IPS-18a (cell line): ENCODE measurements at regions not wholly inside any gene's neighbourhood (a gene's known extent, or its start where the extent isn't known, plus 50 kb on each side); places are given as distances from the start of the nearest gene placed in this dataset.

ENCODE experiments used
- H3K27ac ChIP-seq: one replicate; pipeline ENCODE4 v1.5.1; 2013; ENCODE audit warnings: low read length
- H3K27me3 ChIP-seq: one replicate; pipeline ENCODE4 v1.6.1; 2013; ENCODE audit warnings: mild to moderate bottlenecking, low read length; ENCODE audit not compliant: control insufficient read depth, insufficient read depth
- H3K36me3 ChIP-seq: one replicate; pipeline ENCODE4 v1.6.1; 2013; ENCODE audit warnings: low read depth, low read length; ENCODE audit not compliant: control insufficient read depth
- H3K4me1 ChIP-seq: one replicate; pipeline ENCODE4 v1.6.1; 2013; ENCODE audit warnings: low read depth, low read length; ENCODE audit not compliant: control insufficient read depth
- H3K4me3 ChIP-seq: one replicate; pipeline ENCODE4 v1.5.1; 2013; ENCODE audit warnings: low read length
- H3K9ac ChIP-seq: one replicate; pipeline ENCODE4 v1.6.1; 2013; ENCODE audit warnings: mild to moderate bottlenecking, low read length, moderate library complexity
- H3K9me3 ChIP-seq: one replicate; pipeline ENCODE4 v1.6.1; 2013; ENCODE audit warnings: low read depth, low read length; ENCODE audit not compliant: control insufficient read depth

DNA sequence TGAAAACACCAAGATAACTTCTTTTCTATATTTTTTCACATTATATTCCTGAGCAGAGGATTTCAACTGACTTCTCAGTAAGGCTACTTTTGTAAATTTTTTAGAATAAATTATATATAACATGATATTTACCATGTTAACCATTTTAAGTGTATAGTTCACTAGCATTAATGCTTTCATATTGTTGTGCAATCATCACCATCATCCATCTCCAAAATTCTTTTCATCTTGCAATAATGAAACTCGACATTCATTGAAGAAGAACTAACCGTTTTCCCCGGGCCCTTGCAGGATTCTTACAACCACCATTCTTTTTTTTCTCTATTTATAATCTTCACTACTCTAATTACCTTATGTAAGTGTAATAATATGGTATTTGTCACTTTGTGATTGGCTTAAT lies 1036.1 kb downstream of the LRFN5 start:
- H3K9ac ChIP-seq, result no peak overlapping the region
- no peak overlapping the region for H3K27ac ChIP-seq
- no peaks in the 10 kb centered on the region for H3K36me3 ChIP-seq
- H3K4me1 ChIP-seq, result no peaks in the 10 kb centered on the region
- no peak overlapping the region for H3K4me3 ChIP-seq
- H3K27me3 ChIP-seq, result no peaks in the 10 kb centered on the region
- H3K9me3 ChIP-seq, result no peaks in the 10 kb centered on the region

DNA sequence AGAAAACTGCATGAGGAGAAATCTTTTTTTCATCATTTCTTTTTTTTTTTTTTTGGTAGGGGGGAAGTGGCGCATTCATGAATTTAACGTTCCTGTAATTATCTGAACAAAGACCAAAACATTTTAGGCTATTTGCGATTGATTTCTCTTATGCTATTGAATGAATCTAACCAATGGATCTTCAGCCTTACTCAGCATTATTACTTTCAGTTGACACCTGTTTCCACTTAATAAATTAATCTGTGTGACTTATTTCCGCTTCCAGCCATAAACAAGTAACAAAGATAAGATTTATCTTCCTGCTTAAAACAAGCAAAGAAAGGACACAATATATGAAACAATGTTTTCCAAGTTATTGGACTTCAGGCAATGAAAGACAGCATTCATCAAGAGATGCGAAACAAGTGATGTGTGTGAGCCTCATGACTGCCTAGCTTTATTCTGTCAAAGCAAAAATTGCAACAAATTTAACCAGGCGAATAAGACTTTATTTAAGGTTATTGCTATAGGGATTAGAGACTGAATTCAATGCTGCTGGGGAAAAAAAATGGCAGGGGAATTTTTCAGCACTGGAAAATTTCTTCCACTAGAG lies 1026.9 kb downstream of the LRFN5 start:
- H3K4me1 ChIP-seq, result no peaks in the 10 kb centered on the region

DNA sequence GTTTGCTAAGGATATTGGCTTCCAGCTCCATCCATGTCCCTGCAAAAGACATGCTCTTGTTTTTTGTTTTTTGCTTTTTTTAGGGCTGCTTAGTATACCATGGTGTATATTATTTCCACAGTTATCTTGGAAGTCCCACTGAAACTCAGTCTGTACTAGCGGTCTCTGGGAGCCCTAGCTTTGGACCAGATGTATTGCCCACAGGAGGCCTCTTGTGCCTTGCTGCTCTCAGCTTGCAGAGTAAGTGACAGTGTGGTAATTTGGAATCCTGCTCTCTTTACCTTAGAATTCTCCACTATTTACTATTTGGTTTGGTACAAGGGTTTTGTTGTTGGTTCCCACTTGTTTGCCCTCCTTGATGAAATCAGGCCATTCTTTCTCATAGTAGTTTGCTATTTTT lies 1022.9 kb downstream of the LRFN5 start:
- H3K4me3 ChIP-seq, result no peak overlapping the region
- H3K27me3 ChIP-seq, result peaks cover 5% of the 10 kb centered on the region
- no peaks in the 10 kb centered on the region for H3K9me3 ChIP-seq
- H3K27ac ChIP-seq, result no peak overlapping the region
- peaks cover 3% of the 10 kb centered on the region for H3K4me1 ChIP-seq
- H3K36me3 ChIP-seq, result no peaks in the 10 kb centered on the region
- H3K9ac ChIP-seq, result no peak overlapping the region

More for the DNA sequence above, 1026.9 kb downstream of the LRFN5 start:
- Histone ChIP-seq H3K27me3 (no peaks in the 10 kb centered on the region), H3K36me3 (no peaks in the 10 kb centered on the region), H3K27ac (no peak overlapping the region), H3K4me3 (no peak overlapping the region), H3K9ac (no peak overlapping the region), H3K9me3 (no peaks in the 10 kb centered on the region)

DNA sequence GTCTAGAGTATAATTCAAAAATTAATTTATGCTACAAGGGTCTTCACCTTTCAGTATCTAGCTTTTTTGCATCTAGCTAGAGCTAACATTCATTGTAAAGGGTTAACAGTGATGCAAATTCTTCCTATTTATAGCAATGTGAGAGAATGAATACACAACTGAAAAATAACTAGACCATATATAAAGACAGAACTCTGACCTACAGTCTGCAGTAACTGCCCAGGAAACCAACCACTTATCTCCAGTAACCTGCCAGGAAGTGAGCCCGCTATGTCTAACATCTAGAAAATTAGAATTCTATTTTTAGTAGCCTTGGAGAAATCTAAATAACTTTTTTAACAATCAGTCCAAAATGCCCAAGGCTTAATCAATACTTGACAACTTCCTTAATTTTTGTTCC lies 1021.9 kb downstream of the LRFN5 start:
- Histone ChIP-seq H3K9ac (no peak overlapping the region), H3K4me3 (no peak overlapping the region), H3K27ac (no peak overlapping the region), H3K9me3 (no peaks in the 10 kb centered on the region), H3K27me3 (peaks cover 5% of the 10 kb centered on the region), H3K4me1 (peaks cover 3% of the 10 kb centered on the region), H3K36me3 (no peaks in the 10 kb centered on the region)

DNA sequence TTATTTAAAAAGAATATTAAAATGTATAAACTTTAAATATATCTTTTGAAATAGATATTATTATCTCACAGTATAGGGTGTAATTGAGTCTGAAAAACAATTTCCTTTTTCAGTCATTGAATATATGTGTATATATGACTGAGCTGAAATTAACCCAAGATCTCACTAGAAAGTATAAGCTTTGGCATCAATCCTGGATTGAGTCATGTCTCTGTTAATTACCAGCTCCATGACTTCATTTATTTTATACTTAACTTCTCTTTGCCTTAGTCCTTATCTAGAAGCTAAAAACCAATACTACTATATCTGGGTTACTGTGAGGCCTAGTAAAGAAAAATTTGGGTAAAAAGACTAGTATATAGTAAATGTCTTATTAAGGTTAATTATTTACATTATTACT lies 1020.3 kb downstream of the LRFN5 start:
- H3K27me3 ChIP-seq, result peaks cover 5% of the 10 kb centered on the region
- peaks cover 3% of the 10 kb centered on the region for H3K4me1 ChIP-seq
- H3K9me3 ChIP-seq, result no peaks in the 10 kb centered on the region
- no peak overlapping the region for H3K27ac ChIP-seq
- H3K4me3 ChIP-seq, result no peak overlapping the region
- no peak overlapping the region for H3K9ac ChIP-seq
- H3K36me3 ChIP-seq, result no peaks in the 10 kb centered on the region

DNA sequence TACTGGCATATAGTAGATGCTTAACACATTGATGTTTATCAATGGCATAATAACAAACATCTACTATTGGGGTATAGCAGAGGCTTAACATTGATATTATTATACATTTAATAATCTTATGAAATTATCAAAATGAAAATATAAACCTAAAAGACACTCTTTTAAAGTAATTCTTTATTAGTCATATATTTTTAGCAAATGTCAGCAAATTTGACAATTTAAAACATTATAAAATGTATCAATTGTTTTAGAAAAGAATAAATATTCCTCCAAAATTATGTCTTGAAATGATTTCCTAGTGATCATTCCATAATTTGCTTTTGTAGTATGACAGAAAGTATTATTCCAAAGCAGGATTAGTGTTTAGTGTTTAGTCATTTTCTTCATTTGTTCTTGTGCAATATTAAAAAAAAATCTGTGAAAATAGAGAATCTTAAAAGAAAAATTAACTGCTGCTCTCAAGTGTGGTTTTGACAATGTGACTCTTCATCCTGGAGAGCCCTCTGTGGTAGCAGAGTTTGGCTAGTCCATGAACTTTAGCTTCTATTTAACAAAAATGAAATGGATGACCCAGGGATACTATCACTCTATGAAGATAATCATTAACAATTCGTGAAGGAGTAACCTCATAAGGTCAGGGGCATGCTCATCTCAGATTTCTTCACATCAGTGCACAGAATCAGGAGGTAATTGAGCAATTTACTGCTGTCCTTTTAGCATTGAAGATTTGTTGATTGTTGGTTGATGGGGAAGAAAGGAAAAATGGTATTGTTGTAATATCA lies 1018.5 kb downstream of the LRFN5 start:
- peaks cover 5% of the 10 kb centered on the region for H3K27me3 ChIP-seq
- no peaks in the 10 kb centered on the region for H3K9me3 ChIP-seq
- H3K27ac ChIP-seq, result no peak overlapping the region
- H3K9ac ChIP-seq, result no peak overlapping the region
- H3K4me3 ChIP-seq, result no peak overlapping the region
- H3K36me3 ChIP-seq, result no peaks in the 10 kb centered on the region
- H3K4me1 ChIP-seq, result peaks cover 3% of the 10 kb centered on the region

DNA sequence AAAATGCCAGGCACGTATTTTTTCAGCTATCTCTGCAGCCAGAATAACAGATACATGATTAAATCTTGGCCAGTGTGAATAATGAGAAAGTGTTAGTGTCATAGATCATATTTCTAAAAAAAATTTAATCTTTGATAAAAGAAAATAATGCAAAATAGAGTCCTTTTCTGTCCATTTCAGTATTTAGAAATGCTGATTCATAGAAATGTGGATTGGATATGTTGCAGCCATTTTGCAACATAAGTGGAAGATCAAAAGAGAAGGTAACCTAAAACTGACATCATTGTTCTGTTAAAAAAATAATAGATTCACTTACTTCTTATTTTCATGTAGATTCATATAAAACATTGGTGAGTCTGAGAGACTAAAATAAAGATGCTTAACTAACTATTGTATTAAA lies 1010.3 kb downstream of the LRFN5 start:
- Histone ChIP-seq H3K9me3 (no peaks in the 10 kb centered on the region), H3K36me3 (no peaks in the 10 kb centered on the region), H3K27ac (no peak overlapping the region), H3K4me1 (no peaks in the 10 kb centered on the region), H3K27me3 (no peaks in the 10 kb centered on the region), H3K9ac (no peak overlapping the region), H3K4me3 (no peak overlapping the region)

DNA sequence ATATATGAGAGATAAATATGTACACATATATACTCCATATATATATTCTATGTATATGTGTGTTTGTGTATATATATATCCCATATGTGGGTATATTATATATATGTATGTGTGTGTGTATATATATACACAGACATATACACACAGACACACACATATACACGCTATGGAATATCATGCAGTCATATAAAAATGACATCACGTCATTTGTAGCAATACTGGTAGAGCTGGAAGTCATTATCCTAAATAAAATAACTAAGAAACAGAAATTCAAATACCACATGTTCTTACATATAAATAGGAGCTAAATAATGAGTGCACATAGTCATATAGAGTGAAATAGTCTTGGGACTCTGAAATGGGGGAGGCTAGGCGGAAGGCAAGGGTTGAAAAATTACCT lies 1000.2 kb downstream of the LRFN5 start:
- H3K9me3 ChIP-seq, result no peaks in the 10 kb centered on the region
- no peak overlapping the region for H3K9ac ChIP-seq
- H3K36me3 ChIP-seq, result no peaks in the 10 kb centered on the region
- H3K4me3 ChIP-seq, result no peak overlapping the region
- H3K4me1 ChIP-seq, result no peaks in the 10 kb centered on the region
- H3K27me3 ChIP-seq, result no peaks in the 10 kb centered on the region
- H3K27ac ChIP-seq, result no peak overlapping the region

DNA sequence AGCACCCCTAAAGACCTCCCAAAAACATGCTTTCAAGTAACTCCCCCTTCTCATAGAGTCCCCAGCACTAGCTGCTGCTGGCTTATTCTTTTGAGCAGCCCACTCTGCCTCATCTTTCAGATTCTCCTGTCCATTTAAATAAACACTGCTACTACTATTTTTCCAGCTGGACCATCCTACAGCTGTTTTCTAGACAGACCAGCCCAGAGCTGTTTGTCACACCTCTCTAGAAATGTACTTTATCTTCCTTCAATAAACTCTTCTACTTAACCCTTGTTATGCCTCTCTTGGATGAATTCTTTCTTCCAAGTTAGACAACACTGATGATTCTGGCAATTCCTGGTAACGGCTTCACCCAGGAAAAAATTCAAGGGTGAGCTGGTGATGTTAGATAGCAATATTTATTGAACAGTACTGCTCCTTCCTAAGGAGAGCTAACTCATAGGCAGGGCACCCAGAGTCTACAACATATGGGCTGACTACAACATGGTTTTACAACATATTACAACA lies 995.7 kb downstream of the LRFN5 start:
- no peaks in the 10 kb centered on the region for H3K9me3 ChIP-seq
- no peaks in the 10 kb centered on the region for H3K4me1 ChIP-seq
- H3K4me3 ChIP-seq, result no peak overlapping the region
- H3K9ac ChIP-seq, result no peak overlapping the region
- no peak overlapping the region for H3K27ac ChIP-seq
- no peaks in the 10 kb centered on the region for H3K36me3 ChIP-seq
- no peaks in the 10 kb centered on the region for H3K27me3 ChIP-seq

DNA sequence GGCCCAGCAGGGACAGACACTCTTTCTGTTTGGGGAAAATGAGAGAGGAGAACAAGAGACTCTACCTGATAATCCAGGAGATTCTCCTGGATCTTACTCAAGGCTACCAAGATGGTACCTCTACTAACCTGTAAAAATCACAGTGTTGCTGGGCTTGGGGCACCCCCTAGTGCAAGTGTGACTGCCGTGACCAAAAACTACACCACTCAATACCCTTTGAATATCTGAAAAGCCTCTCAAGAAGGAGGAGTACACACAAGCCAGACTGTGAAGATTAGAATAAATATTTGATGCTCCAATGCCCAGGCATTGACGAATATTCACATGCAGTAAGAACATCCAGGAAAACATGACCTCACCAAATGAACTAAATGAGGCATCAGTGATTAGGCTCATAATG lies 965.4 kb downstream of the LRFN5 start:
- H3K4me3 ChIP-seq, result no peak overlapping the region

DNA sequence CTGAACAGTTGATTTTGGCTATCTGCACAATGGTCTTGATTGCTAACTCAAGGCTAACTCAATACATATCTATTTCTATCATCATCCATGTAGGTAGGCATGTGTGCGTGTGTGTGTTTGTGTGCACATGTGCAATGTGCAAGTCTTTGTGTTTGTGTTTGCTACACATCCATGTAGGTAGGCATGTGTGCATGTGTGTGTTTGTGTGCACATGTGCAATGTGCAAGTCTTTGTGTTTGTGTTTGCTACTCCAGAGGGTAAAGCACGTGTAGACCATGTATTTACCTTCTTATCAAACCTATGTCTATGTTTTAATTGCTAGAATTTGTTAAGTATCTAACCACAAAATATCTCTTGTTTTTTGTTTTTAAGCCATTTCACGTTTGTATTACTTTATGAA lies 962.6 kb downstream of the LRFN5 start:
- Histone ChIP-seq H3K4me3 (no peak overlapping the region), H3K4me1 (no peaks in the 10 kb centered on the region), H3K27me3 (no peaks in the 10 kb centered on the region), H3K9me3 (peaks cover 16% of the 10 kb centered on the region), H3K27ac (no peak overlapping the region), H3K36me3 (no peaks in the 10 kb centered on the region), H3K9ac (no peak overlapping the region)

More for the DNA sequence above, 965.4 kb downstream of the LRFN5 start:
- no peaks in the 10 kb centered on the region for H3K27me3 ChIP-seq
- no peak overlapping the region for H3K9ac ChIP-seq
- H3K36me3 ChIP-seq, result no peaks in the 10 kb centered on the region
- H3K4me1 ChIP-seq, result no peaks in the 10 kb centered on the region
- H3K27ac ChIP-seq, result no peak overlapping the region
- peaks cover 14% of the 10 kb centered on the region for H3K9me3 ChIP-seq

DNA sequence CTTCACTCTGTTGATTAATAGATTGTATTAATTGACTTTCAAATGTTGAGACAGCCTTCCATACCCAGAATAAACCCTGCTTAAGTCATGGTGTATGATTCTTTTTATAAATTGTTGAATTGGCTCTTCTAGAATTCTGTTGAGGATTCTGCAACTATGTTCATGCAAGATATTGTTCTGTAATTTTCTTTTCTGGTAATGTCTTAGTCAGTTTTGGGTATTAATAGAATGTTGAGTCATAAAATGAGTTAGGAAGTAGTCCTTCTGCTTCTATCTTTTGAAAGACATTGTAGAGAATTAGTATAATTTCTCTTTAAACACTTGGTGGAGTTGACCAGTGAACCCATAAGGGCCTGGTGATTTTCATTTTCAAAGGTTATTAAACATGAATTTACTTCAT lies 958.9 kb downstream of the LRFN5 start:
- H3K4me1 ChIP-seq, result no peaks in the 10 kb centered on the region
- no peak overlapping the region for H3K27ac ChIP-seq
- no peak overlapping the region for H3K4me3 ChIP-seq
- H3K27me3 ChIP-seq, result no peaks in the 10 kb centered on the region
- H3K36me3 ChIP-seq, result no peaks in the 10 kb centered on the region
- H3K9me3 ChIP-seq, result peaks cover 3% of the 10 kb centered on the region
- H3K9ac ChIP-seq, result no peak overlapping the region
